T follicular helper cell (primary cell): ENCODE measurements at regions not wholly inside any gene's neighbourhood (a gene's known extent, or its start where the extent isn't known, plus 50 kb on each side); places are given as distances from the start of the nearest gene placed in this dataset.

Experiments
- DNase-seq: peaks from one replicate; pipeline ENCODE4 v3.0.0-alpha.2; 2020; ENCODE audit warnings: low read depth

- DNase-seq, result no peak
These were observed 382.0 kb downstream of the GXYLT1 start for GRCh38 chr12:41762691-41763090.

DNA sequence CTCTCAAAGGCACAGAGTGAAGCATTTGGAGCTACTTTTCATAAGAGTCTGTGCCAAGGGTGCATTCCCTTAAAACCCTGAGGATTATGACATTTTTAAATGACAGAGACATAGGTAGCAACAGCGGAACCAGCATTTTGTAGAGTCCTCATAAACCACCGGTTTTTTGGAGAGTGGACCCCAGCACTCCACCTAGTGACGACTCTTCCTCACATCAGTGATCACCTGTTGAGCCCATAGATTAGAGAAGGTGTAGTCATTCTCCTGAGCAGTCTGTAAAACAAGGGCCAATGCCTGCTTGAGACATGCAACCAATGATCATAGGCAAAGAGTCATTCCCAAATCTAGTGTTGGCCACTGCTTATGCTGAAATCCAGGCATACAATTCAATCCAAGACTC lies 399.1 kb downstream of the GXYLT1 start:
- no peak for DNase-seq

DNA sequence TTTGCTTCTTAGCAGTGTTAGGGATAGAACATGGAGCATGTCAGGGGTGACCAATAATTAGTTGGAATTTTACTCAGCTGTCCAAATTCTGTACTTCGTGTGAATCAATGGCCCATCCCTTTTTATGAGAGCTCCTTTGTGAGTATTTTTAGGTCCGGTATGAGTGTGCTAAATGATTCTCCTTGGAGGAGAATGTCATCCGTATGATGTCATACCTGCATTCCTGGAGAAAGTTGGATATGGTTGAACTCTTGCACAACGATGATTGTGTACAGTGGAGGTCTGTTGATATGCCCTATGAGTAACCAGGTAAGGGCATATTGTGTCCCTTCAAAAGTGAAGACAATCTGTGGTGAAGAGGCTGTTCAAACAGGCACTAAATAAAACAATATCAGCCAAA lies 400.8 kb downstream of the GXYLT1 start:
- no peak for DNase-seq

GRCh38 chr12:41739066-41739465 lies 405.6 kb downstream of the GXYLT1 start:
- DNase-seq, result no peak

GRCh38 chr12:41737423-41737822 lies 407.3 kb downstream of the GXYLT1 start:
- DNase-seq, result no peak

DNA sequence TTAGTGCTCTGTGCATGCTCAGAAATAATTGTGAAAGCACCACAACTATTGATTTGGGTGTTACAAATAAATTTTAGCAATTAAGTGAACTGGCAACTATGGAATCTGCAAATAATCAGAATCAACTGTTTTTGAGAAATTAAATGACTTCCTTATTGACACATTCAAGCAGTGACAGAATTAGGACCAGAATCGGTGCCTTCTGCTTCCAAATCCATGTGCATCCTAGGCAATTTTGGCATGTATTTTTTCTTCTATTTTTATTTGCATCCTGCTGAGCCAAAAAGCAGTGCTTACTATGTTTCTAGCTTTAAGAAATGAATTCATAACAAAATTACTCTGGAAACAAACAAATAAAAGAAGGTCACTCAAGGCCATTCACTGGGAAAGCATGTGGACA lies 408.2 kb downstream of the GXYLT1 start:
- no peak for DNase-seq

DNA sequence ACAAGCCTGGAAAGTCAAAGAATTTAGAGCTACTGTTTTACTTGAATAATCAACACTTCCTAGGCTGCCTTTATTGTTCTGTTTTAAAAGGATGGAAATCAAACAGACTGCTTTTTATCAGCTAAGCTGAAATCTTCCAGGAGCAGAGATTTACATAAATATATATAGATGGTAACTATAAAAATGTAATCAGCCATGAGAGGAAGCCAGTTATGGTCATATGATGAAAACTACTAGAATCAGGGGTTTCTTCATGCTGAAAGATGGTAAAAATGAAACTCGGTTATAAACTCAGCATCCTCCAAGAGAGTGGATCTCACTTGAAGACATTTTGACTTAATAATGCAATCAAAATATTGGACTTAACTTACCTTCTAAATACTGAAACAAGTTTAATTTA lies 413.0 kb downstream of the GXYLT1 start:
- DNase-seq, result no peak

DNA sequence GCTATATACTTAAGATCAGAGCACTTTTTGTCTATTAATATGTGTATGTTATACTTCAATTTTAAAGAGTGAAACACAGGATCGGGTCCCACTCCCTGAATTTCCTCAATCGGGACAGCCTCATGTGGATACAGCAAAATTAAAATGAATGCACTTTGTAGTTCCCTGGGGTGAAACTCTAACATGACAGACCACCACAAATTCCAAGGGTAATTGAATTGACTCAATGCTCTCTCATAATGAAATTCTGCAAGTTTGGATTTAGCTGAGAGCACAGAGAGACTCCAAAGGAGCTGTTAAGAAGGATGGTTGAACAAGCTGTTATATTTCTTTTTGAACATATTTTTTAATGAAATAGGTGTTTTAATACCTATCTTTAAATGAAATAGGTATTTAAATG lies 413.6 kb downstream of the GXYLT1 start:
- DNase-seq, result no peak

DNA sequence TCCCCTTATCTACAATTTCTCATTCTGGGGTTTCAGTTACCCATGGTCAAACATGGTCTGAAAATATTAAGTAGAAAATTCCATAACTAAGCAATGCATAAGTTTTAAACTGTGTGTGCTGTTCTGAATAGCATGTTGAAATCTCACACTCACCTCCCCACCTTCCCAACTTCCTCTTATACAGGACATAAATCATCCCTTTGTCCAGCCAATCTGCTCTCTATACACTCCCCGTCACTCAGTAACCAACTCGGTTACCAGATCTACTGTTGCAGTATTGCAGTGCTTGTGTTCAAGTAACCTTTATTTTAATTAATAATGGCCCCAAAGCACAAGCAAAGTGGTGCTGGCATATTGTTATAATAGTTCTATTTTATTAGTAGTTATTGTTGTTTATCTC lies 420.5 kb downstream of the GXYLT1 start:
- no peak for DNase-seq

DNA sequence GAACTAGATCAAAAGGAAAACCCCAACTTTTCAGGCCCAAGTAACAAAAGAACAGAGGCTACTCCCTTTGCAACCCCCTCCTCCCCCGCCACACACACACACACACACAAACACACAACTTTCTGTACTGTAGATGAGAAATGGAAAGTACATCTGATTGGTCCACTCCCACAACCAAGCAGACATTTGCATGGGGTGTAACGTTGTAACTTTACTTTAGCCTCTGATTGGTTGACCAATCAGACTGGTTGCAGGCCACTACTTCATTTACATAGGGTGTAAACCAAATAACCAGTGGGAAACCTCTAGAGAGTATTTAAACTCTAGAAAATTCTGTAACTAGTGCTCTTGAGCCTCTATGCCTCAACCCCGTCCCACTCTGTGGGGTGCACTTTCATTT lies 425.5 kb downstream of the GXYLT1 start:
- no peak for DNase-seq

DNA sequence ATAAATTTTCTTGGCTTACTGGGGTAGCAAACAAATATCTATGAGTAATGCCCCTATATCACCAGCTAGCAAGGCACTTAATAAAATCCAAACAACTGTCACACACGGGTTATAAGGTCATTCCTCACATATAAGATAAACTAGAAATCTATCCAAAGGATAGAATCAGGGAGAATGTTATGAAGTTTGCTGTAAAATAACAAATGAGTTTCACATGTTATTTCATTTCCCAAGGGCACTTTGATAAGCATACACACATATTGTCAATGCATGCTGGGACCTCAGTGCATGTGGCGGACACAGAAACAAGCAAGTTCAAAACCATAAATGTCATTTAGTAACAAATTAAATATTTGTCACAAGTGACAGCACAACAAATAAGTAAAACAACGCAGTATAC lies 429.4 kb downstream of the GXYLT1 start:
- DNase-seq, result no peak

DNA sequence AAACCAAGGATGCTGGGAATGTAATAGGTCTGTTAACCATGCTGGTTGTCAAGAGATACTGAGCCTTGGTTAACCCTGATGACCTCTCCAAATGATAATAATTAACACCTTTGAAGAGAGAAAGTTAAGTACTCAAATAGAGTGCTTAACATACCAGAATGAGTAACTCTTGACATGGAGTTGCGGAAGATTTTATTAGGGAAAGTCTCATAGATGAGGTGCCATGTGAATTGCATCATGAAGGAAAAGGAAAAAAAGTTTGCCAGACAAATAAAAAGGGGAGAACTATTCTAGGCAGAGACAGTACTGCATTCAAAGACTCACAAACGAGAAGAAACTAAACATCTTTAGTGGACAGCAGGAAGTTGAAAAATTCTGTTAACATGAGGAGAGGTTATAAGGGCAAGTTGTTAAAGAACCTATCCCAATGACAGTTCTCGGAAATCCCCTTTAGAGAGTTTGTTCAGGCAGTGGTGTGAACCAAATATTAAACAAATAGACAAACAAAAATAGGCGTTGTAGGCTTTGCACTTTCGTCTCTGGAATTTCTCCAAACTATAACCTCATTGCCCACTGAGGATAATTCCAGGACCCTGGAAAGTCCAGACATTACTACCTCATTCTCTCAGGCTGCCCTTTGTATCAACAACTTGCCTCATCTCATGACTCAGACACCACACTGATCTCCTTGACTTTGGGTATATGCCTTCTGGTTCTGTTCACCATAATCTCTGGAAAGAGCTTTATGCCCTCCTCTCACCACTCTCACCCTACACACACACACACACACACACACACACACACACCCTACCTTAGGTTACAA lies 435.0 kb downstream of the GXYLT1 start:
- DNase-seq, result no peak

DNA sequence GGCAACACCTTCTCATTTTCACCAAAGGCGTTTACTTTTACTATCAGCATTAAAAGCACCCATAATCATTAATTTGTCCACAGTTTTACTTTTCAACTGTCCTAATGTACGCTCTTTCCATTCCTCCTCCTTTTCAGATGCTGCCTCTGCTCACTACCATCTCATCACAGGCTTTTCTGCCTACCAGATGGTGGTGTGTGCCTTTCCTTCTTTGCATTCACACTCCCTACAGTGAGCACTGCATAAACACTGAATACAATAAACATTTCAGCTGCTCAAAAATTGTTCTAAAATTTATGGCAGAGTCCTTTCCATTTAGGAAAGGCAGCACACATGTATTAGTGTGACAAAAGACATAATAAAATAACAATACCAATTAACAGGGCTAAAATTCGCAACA lies 435.7 kb downstream of the GXYLT1 start:
- no peak for DNase-seq

DNA sequence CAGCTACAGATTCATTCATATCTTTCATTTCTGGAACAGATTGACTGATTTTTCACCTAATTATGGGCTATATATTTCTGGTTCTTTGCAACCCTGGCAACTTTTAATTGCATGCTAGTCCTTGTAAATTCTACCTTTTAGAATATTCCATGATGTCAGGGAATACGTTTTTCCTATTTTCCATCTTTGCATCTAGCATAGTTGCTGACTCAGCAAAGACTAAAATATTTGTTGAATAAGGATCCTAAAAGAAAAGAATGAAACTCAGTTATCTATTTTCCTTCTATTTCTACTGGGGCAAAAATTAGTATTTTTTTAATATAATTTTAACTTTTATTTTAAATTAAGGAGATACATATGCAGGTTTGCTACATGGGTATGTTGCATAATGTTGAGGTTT lies 438.3 kb downstream of the GXYLT1 start:
- DNase-seq, result no peak

DNA sequence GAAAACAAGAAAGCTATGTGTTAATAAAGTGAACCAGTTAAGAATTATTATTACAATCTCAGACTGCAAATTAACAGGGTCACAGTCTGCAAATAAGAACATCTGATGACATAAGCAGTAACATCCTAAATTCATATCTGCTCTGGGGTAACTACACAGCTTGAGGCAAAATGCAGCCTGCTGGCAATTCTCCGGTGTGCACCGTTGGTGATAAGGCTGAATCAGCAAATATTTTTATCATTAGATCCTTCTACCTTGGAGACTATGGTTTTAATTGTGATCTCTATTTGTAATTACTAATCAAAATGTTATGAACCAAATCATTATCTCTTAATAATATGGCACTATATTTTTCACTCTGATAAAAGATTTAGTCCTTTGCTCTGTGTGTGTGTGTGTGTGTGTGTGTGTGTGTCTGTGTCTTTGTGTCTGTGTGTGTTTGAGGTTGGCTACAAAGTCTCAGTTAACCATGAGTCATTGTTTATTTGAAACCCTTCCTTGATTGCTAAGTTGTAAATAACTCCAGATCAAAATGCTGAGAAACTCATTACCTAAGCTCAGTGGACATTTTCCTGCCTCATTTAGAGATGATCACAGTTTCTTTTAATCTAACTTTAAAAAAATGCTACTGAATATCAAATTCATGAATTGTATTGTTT lies 442.6 kb downstream of the GXYLT1 start:
- no peak for DNase-seq

- DNase-seq, result no peak
These were observed 443.7 kb downstream of the GXYLT1 start for GRCh38 chr12:41700940-41701339.

GRCh38 chr12:41699658-41700057 lies 445.0 kb downstream of the GXYLT1 start:
- DNase-seq, result no peak

DNA sequence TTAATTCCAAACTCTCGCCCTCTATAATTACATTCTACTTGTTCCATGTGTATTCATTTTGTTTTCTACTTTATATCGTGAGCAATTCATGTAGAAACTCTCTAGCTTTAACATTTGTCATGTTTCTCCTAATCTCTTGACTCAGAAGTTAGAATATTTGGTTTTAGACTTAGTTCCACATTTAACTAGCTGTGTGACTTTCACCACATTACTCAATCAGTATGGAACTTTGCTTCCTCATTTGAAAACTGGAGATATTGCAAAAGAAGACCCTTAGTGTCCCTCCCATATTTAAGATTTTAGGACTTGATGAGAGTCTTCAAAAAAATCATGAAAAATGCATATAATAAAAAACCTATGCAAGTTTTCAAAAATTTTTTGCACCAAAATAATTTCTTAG lies 447.5 kb downstream of the GXYLT1 start:
- no peak for DNase-seq

- no peak for DNase-seq
These were observed 459.7 kb downstream of the GXYLT1 start for GRCh38 chr12:41684997-41685396.

- no peak for DNase-seq
These were observed 461.0 kb downstream of the GXYLT1 start for GRCh38 chr12:41683513-41684240.

GRCh38 chr12:41683023-41683422 lies 461.7 kb downstream of the GXYLT1 start:
- DNase-seq, result no peak

DNA sequence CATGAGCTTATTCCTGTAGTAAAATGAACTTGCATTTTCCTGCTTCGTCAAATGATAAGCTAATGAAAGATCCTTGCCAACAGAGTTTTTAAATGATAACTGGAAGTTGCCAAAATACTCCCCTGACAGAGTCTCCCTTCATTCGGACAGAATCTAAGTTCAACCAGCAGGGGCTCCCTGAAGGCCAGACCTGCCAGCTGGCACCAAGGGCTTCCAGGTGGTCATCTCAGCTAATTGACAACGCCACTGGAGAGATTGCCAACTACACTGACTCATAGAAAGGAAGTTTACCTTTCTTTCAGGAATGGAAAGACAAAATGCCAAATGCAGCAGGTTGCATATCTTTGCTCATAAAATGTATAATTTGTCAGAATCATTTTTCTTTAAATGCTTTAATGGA lies 462.8 kb downstream of the GXYLT1 start:
- DNase-seq, result no peak

- no peak for DNase-seq
These were observed 464.5 kb downstream of the GXYLT1 start for GRCh38 chr12:41680155-41680554.
